ENCODE measurements at regions not wholly inside any gene's neighbourhood (a gene's known extent, or its start where the extent isn't known, plus 50 kb on each side); places are given as distances from the start of the nearest gene placed in this dataset.

GRCh38 chr2:156206355-156206754 lies 126.2 kb downstream of the NR4A2 start:
- no peak for TF ChIP-seq CTCF (conservative IDR thresholded peaks at IDR 0.05)
- no peak for TF ChIP-seq ZFX (IDR thresholded peaks at IDR 0.05)

All from C4-2B (cell line).